Heart left ventricle (tissue), 13 donors: ENCODE measurements at regions not wholly inside any gene's neighbourhood (a gene's known extent, or its start where the extent isn't known, plus 50 kb on each side); places are given as distances from the start of the nearest gene placed in this dataset.

Experiments
- CTCF ChIP-seq, 12 donors: fragments of 200-600 bp; sonication (generic) in 4 of 12; IDR thresholded peaks; one replicate each; pipeline versions ENCODE4 v1.5.0 to v1.8.0; 2018 to 2022; ENCODE audit warnings: antibody characterized with exemption in 12 of 12, mild to moderate bottlenecking in 5 of 12
- POLR2A ChIP-seq, 2 donors: fragments of 450-650 bp; IDR thresholded peaks; one replicate each; pipeline ENCODE4 v1.6.1; 2017; ENCODE audit warnings: antibody characterized with exemption in 2 of 2, mild to moderate bottlenecking in 2 of 2, moderate library complexity in 2 of 2
- donor health status: ischemic (EF 13 %, LVEDD 7.1; RV severe dilation, severe dysfunction).
- donor health status: DM: no; HTN: yes; CAD: no.
- donor health status: DM: no; HTN: no; CAD: no.
- donor health status: ischemic (EF 25% LVEDD 6.9; RV normal size, moderate dysfunction).
- donor health status: ischemic (EF 25% LVEDD 5.7; RV mildly dilated, moderate dysfunction).
- donor health status: ischemic (EF 35%, LVEDD 5.7; RV mildly dilated, moderate dysfunction).
- donor health status: nonischemic (EF 11% LVEDD 7.7; RV severe dilation, severe dysfunction).
- donor health status: DM: yes; HTN: yes; CAD: no.
- donor health status: PGD.
- donor health status: ischemic (EF 29% LVEDD 5.4; RV normal size, mild dysfunction).
- donor health status: nonischemic (EF 23%, LVEDD 6.1; RV moderate dilation, normal function).

GRCh38 chr2:111712940-111713515 is 171.0 kb downstream of the ANAPC1 start:
- no peak for TF ChIP-seq CTCF (IDR thresholded peaks at IDR 0.05)
- no peak for TF ChIP-seq POLR2A (IDR thresholded peaks at IDR 0.05)
